ENCODE measurements at regions not wholly inside any gene's neighbourhood (a gene's known extent, or its start where the extent isn't known, plus 50 kb on each side); places are given as distances from the start of the nearest gene placed in this dataset.

DNA sequence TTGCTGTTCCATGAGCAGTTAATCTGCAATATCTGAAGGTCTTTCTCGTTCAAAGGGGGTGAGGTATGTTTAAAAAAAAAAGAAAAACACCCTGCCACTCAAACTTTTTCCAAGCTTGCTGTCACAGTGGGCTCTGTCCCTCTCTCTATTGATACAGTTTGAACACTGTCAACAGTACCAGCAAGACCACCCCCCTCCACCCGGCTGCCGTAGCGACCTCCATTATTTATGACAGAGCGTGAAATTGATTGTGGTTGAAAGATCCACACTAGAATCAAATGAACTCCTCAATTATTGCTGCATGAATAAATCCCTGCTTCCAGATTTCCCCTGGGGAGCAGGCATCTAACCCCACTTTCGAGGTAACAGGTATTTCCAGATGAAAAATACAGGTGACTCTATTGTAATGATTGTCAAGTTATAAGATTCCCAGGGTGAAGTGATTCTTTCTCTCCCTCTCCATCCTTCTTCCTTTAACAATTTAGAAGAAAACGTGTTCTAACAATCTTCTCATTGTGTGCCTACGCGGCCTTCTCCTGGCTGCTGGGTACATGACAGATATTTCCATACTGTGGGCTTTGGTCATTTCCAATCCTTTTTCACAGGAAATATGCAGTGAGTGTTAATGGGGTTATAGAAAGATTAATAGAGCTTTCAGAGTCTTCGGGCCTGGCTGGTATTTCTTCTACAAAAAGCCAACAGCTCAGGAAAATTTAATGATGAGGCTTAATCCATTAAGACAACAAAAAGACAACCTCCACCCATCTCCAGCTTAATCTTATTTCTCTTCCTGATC, 135.7 kb upstream of the C16orf82 start:
- no peak overlapping the region for H3K4me2 ChIP-seq (ENCODE audit: low read depth, low read length)
- no peak overlapping the region for H3K27ac ChIP-seq (ENCODE audit: extremely low read length, insufficient read depth, low read length)
- TF ChIP-seq U2AF2 (IDR thresholded peaks at IDR 0.05; ENCODE audit: low read depth, low read length) (no peak), RBM22 (optimal IDR thresholded peaks at IDR 0.05; ENCODE audit: low read length) (no peak)
- TF ChIP-seq, protein P1, sequence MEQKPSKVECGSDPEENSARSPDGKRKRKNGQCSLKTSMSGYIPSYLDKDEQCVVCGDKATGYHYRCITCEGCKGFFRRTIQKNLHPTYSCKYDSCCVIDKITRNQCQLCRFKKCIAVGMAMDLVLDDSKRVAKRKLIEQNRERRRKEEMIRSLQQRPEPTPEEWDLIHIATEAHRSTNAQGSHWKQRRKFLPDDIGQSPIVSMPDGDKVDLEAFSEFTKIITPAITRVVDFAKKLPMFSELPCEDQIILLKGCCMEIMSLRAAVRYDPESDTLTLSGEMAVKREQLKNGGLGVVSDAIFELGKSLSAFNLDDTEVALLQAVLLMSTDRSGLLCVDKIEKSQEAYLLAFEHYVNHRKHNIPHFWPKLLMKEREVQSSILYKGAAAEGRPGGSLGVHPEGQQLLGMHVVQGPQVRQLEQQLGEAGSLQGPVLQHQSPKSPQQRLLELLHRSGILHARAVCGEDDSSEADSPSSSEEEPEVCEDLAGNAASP (CRISPR knock-in tag; IDR thresholded peaks at IDR 0.05; ENCODE audit: borderline replicate concordance), result no peak
- TF ChIP-seq, protein P2, sequence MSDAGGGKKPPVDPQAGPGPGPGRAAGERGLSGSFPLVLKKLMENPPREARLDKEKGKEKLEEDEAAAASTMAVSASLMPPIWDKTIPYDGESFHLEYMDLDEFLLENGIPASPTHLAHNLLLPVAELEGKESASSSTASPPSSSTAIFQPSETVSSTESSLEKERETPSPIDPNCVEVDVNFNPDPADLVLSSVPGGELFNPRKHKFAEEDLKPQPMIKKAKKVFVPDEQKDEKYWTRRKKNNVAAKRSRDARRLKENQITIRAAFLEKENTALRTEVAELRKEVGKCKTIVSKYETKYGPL (CRISPR knock-in tag; IDR thresholded peaks at IDR 0.05), result no peak
- no peak for ATAC-seq
- in situ Hi-C loops (cut with HindIII; ENCODE audit: extremely low pct_ligation_motif_present, low pct_unique_long_range_greater_than_20kb) (no loop called here), intact Hi-C loops (cut with micrococcal nuclease; ENCODE audit: unreplicated experiment) (no loop called here)
- no peak overlapping the region for H2AFZ ChIP-seq (ENCODE audit: low read length)
- no peak for FAIRE-seq
- H3K9me3 ChIP-seq (ENCODE audit: low read length), result no peaks in the 10 kb centered on the region
- ChIA-PET CTCF (ENCODE audit: low intra/inter-chr PET ratio, low total read pairs) (no interaction called here), POLR2A (no interaction called here)
- H3K9ac ChIP-seq (ENCODE audit: insufficient read depth, low read depth, low read length), result no peak overlapping the region
- H3K27me3 ChIP-seq (ENCODE audit: control insufficient read depth in 1 of 2, insufficient read depth in 2 of 2, low read length in 2 of 2), result peaks cover 0 to 3% of the 10 kb centered on the region in 2 experiments; a peak in 1 of 5 replicates
- H3K4me1 ChIP-seq (ENCODE audit: insufficient read depth, low read length), result no peaks in the 10 kb centered on the region
- no peaks in the 10 kb centered on the region for H4K20me1 ChIP-seq (ENCODE audit: insufficient read depth, low read length)
- BruUV-seq (replicated peaks), result no TSS peak
- no peaks in the 10 kb centered on the region for H3K79me2 ChIP-seq (ENCODE audit: insufficient read depth, low read length)
- no peak overlapping the region for H3K4me3 ChIP-seq (replicated peaks in 1 of 3; ENCODE audit: insufficient read depth in 1 of 3, low read depth in 2 of 3, low read length in 3 of 3)
- H3K36me3 ChIP-seq (replicated peaks in 1 of 2; ENCODE audit: control insufficient read depth in 1 of 2, insufficient read depth in 2 of 2, low read length in 2 of 2), result no peaks in the 10 kb centered on the region
- no peak for DNase-seq (ENCODE audit: low spot score)
- WGBS (ENCODE audit: low lambda C conversion rate), result 24% methylated on average over 10 of the region's 10 CpGs

DNA sequence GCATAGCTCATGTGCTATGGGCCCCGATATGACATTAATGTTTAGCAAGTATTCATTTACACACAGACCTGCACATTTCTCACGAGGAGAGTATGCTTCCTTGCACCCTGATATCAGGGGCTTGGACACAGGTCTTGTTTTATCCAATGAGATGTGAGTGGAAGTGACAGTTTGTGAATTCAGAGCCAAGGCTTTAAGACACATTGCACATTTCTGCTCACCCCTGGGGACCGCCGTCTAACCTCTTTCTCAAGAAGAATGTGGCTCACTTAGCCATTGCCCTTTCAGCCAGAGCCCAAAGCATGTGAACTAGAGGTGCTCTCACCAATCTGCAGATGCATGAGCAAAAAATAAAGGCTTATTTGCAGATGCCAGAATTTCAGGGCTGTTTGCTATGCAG, 116.1 kb upstream of the C16orf82 start:
- ChIA-PET POLR2A (no interaction called here), CTCF (ENCODE audit: low intra/inter-chr PET ratio, low total read pairs) (no interaction called here)
- no peak overlapping the region for H3K4me3 ChIP-seq (replicated peaks in 1 of 3; ENCODE audit: insufficient read depth in 1 of 3, low read depth in 2 of 3, low read length in 3 of 3)
- no peak overlapping the region for H3K4me2 ChIP-seq (ENCODE audit: low read depth, low read length)
- DNase-seq (ENCODE audit: low spot score) (no peak), FAIRE-seq (no peak), ATAC-seq (no peak)
- H3K79me2 ChIP-seq (ENCODE audit: insufficient read depth, low read length), result no peaks in the 10 kb centered on the region
- H3K9me3 ChIP-seq (ENCODE audit: low read length), result no peaks in the 10 kb centered on the region
- no peaks in the 10 kb centered on the region for H4K20me1 ChIP-seq (ENCODE audit: insufficient read depth, low read length)
- H3K36me3 ChIP-seq (replicated peaks in 1 of 2; ENCODE audit: control insufficient read depth in 1 of 2, insufficient read depth in 2 of 2, low read length in 2 of 2), result no peaks in the 10 kb centered on the region
- H3K9ac ChIP-seq (ENCODE audit: insufficient read depth, low read depth, low read length), result no peak overlapping the region
- BruUV-seq (replicated peaks), result no TSS peak
- WGBS (ENCODE audit: low lambda C conversion rate), result 2% methylated on average over 4 of the region's 4 CpGs
- in situ Hi-C loops (cut with HindIII; ENCODE audit: extremely low pct_ligation_motif_present, low pct_unique_long_range_greater_than_20kb) (no loop called here), intact Hi-C loops (cut with micrococcal nuclease; ENCODE audit: unreplicated experiment) (no loop called here)
- no peak overlapping the region for H3K27ac ChIP-seq (ENCODE audit: extremely low read length, insufficient read depth, low read length)
- no peak overlapping the region for H2AFZ ChIP-seq (ENCODE audit: low read length)
- H3K4me1 ChIP-seq (ENCODE audit: insufficient read depth, low read length), result no peaks in the 10 kb centered on the region
- H3K27me3 ChIP-seq (ENCODE audit: control insufficient read depth in 1 of 2, insufficient read depth in 2 of 2, low read length in 2 of 2), result peaks cover 0 to 2% of the 10 kb centered on the region in 2 experiments; a peak in 2 of 5 replicates
- TF ChIP-seq ZEB1 (IDR thresholded peaks at IDR 0.05; ENCODE audit: insufficient replicate concordance, low read depth) (no peak), POLR2G (IDR thresholded peaks at IDR 0.05; ENCODE audit: low read depth, low read length) (no peak), SALL2 (CRISPR knock-in tag; IDR thresholded peaks at IDR 0.05) (no peak), ZNF3 (CRISPR knock-in tag; IDR thresholded peaks at IDR 0.05) (no peak), ZNF780A (CRISPR knock-in tag; IDR thresholded peaks at IDR 0.05) (no peak), ZNF331 (CRISPR knock-in tag; IDR thresholded peaks at IDR 0.05) (no peak), ZNF615 (CRISPR knock-in tag; IDR thresholded peaks at IDR 0.05; ENCODE audit: borderline replicate concordance) (no peak), ZSCAN25 (CRISPR knock-in tag; IDR thresholded peaks at IDR 0.05) (no peak), ATRX (CRISPR knock-in tag; IDR thresholded peaks at IDR 0.05; ENCODE audit: borderline replicate concordance) (no peak), CHD2 (IDR thresholded peaks at IDR 0.05; ENCODE audit: low read depth, low read length) (no peak), ZKSCAN5 (CRISPR knock-in tag; IDR thresholded peaks at IDR 0.05) (no peak), KDM5B (CRISPR knock-in tag; IDR thresholded peaks at IDR 0.05; ENCODE audit: borderline replicate concordance) (no peak)
- TF ChIP-seq, protein P3, sequence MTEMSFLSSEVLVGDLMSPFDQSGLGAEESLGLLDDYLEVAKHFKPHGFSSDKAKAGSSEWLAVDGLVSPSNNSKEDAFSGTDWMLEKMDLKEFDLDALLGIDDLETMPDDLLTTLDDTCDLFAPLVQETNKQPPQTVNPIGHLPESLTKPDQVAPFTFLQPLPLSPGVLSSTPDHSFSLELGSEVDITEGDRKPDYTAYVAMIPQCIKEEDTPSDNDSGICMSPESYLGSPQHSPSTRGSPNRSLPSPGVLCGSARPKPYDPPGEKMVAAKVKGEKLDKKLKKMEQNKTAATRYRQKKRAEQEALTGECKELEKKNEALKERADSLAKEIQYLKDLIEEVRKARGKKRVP (CRISPR knock-in tag; IDR thresholded peaks at IDR 0.05), result no peak

Measured in HepG2 (cell line).